Colonic mucosa (tissue), 4 donors: ENCODE measurements at regions not wholly inside any gene's neighbourhood (a gene's known extent, or its start where the extent isn't known, plus 50 kb on each side); places are given as distances from the start of the nearest gene placed in this dataset.
"Not testable (repeated sequence)": the region's sequence is repeated elsewhere in the genome, so short reads cannot be mapped to it uniquely, and the experiment has no call there.

Experiments
- DNase-seq: peaks from one replicate; pipeline ENCODE4 v3.0.0-alpha.2; 2020
- H3K27ac ChIP-seq: fragments of 200-600 bp; one replicate; pipeline ENCODE4 v1.8.0; 2021
- H3K27me3 ChIP-seq: fragments of 200-600 bp; one replicate; pipeline ENCODE4 v1.8.0; 2021
- H3K36me3 ChIP-seq: fragments of 200-600 bp; one replicate; pipeline ENCODE4 v1.8.0; 2021
- H3K4me1 ChIP-seq: fragments of 200-600 bp; one replicate; pipeline ENCODE4 v1.8.0; 2021; ENCODE audit warnings: mild to moderate bottlenecking
- H3K4me3 ChIP-seq: fragments of 200-600 bp; one replicate; pipeline ENCODE4 v1.8.0; 2021
- H3K9ac ChIP-seq, 2 donors: one replicate each; pipeline ENCODE4 v1.7.0; 2013; ENCODE audit warnings: control low read depth in 2 of 2, low read depth in 2 of 2, low read length in 2 of 2
- H3K9me3 ChIP-seq: fragments of 200-600 bp; one replicate; pipeline ENCODE4 v1.8.0; 2021
- CTCF ChIP-seq: fragments of 200-600 bp; IDR thresholded peaks from one replicate; pipeline ENCODE4 v1.8.0; 2022; ENCODE audit warnings: antibody characterized with exemption, mild to moderate bottlenecking
- intact Hi-C: fragments of 100-400 bp; cut with DNase I; formaldehyde crosslinking; loops from one replicate; pipeline ENCODE4 v1.14.1; 2022
- donor health status: healthy.
- donor health status: DM: no; HTN: no; CAD: no.
- donor health status: DM: no; HTN: no; CAD: no.

DNA sequence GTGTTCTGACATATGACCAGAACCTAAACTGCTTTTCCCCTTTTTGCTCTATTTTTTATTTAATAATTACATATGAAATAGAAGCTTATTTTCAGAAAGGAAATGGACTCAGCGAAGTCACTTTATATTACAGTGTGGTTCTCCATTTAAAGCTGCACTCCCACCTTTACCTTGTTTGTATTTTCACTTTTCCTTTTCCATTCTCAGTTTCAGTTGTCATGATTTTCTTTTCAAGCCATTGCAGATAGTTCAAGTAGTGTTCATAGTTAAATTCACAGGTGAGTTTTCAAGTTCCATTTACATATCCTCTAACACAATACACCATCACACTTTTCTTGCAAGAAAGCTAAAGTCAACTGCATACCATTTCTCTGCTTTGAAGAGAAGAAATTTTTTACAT lies 400.2 kb downstream of the HACE1 start:
- no peak overlapping the region for H3K27ac ChIP-seq
- no peaks in the 10 kb centered on the region for H3K36me3 ChIP-seq
- no peaks in the 10 kb centered on the region for H3K27me3 ChIP-seq
- H3K4me3 ChIP-seq: no peak overlapping the region
- H3K4me1 ChIP-seq: no peaks in the 10 kb centered on the region
- no peaks in the 10 kb centered on the region for H3K9me3 ChIP-seq
- H3K9ac ChIP-seq: no peak overlapping the region
- intact Hi-C loops: no loop called here
- DNase-seq: no peak
- no peak for TF ChIP-seq CTCF

DNA sequence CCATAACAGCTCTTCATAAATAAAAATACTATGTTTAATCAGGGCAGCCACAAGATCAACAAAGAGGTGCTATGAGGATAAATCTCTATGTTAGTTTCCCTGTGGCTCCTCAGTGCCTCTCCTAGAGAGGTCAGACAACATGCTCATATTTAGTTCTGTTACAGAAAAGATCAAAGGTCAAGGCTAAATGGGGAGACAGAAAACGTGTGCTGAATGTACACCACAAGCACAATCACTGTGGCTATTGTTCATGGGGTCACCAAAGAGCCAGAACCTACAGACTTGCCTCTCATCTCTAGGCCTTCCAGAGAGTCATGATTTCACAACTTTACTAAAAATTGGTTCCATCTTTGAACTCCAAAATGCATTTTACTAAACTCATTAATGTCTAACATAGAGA lies 409.8 kb downstream of the HACE1 start:
- Histone ChIP-seq H3K9ac (no peak overlapping the region), H3K9me3 (no peaks in the 10 kb centered on the region), H3K4me3 (no peak overlapping the region), H3K4me1 (no peaks in the 10 kb centered on the region), H3K36me3 (no peaks in the 10 kb centered on the region), H3K27me3 (no peaks in the 10 kb centered on the region), H3K27ac (no peak overlapping the region)
- intact Hi-C loops: no loop called here
- no peak for TF ChIP-seq CTCF
- DNase-seq: no peak

GRCh38 chr6:104446101-104447080 lies 413.3 kb downstream of the HACE1 start:
- intact Hi-C loops, H3K4me3 ChIP-seq, H3K9ac ChIP-seq, H3K4me1 ChIP-seq, H3K9me3 ChIP-seq, H3K27me3 ChIP-seq, H3K27ac ChIP-seq, H3K36me3 ChIP-seq, DNase-seq: not testable (repeated sequence)

DNA sequence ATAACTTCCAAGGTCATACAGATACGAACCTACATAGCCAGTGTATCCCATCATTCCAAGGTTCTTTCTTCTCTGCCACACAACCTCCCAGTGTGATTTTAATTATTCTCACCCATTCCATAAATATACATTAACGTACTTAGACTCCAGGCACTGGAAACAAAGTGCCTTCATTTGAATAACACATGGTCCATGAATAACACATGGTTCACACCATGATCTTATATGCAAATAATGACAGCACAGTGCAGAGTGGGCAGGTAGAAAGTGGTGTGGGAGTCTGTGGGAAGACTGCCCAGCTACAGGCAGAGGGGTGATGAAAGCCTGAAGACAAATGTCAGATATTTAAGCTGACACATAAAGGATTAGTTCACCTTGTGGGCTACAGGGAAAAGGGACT lies 425.2 kb downstream of the HACE1 start:
- no peak for DNase-seq
- H3K27ac ChIP-seq: no peak overlapping the region
- no peaks in the 10 kb centered on the region for H3K36me3 ChIP-seq
- H3K9ac ChIP-seq: no peak overlapping the region
- no peaks in the 10 kb centered on the region for H3K27me3 ChIP-seq
- H3K9me3 ChIP-seq: no peaks in the 10 kb centered on the region
- intact Hi-C loops: no loop called here
- H3K4me3 ChIP-seq: no peak overlapping the region
- no peak for TF ChIP-seq CTCF
- no peaks in the 10 kb centered on the region for H3K4me1 ChIP-seq

DNA sequence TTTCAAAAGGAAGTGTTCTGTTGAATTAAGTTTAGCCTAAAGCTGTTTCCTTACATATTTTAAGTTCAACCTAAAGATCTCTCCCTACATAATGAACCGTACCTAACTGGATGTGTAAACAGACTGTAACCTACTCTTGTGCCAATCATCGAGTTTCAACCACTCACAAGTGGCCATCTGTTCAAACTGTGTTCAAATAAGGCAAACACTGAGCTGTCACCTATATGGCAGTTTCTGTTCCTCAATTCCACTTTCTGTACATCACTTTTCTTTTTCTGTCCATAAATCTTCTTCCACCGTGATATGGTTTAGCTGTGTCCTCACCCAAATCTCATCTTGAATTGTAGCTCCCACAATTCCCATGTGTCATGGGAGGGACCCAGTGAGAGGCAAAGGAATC lies 428.6 kb downstream of the HACE1 start:
- intact Hi-C loops: no loop called here
- H3K4me3 ChIP-seq: no peak overlapping the region

More for the DNA sequence above, 428.6 kb downstream of the HACE1 start:
- DNase-seq: no peak
- Histone ChIP-seq H3K36me3 (no peaks in the 10 kb centered on the region), H3K9ac (no peak overlapping the region), H3K4me1 (no peaks in the 10 kb centered on the region), H3K9me3 (no peaks in the 10 kb centered on the region), H3K27ac (no peak overlapping the region), H3K27me3 (no peaks in the 10 kb centered on the region)
- no peak for TF ChIP-seq CTCF
